ENCODE measurements at regions not wholly inside any gene's neighbourhood (a gene's known extent, or its start where the extent isn't known, plus 50 kb on each side); places are given as distances from the start of the nearest gene placed in this dataset.
"Not testable (repeated sequence)": the region's sequence is repeated elsewhere in the genome, so short reads cannot be mapped to it uniquely, and the experiment has no call there.

DNA sequence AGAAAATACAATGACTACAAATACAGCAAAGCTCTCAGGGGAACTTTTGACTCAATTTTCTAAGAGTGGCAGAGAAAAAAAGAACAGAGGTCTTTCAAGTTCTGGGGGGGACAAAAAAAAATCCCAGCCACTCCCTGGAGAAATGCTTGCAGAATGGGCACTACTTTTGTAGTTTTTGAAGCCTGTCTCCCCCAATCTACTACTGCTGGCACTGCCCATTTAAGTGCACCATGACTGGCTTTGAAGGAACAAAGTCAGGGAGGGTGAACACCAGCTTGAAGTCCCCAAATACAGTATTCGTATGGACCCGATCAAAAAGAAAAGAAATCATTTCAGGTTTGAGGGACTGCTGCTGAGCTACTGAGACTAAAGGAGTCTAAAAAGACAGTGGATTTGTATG, 1824.4 kb downstream of the ARAP2 start:
- no peak for DNase-seq
- intact Hi-C loops (cut with micrococcal nuclease; ENCODE audit: unreplicated experiment), result no loop called here
- Mint-ChIP-seq H3K4me1 (ENCODE audit: low read depth, unreplicated experiment) (no peaks in the 10 kb centered on the region), H3K4me3 (ENCODE audit: unreplicated experiment) (no peak overlapping the region), H3K9me3 (ENCODE audit: unreplicated experiment) (no peaks in the 10 kb centered on the region), H3K36me3 (ENCODE audit: insufficient read depth, unreplicated experiment) (no peaks in the 10 kb centered on the region), H3K27ac (ENCODE audit: unreplicated experiment) (no peak overlapping the region), H3K27me3 (ENCODE audit: insufficient read depth, unreplicated experiment) (no peaks in the 10 kb centered on the region)
- ChIA-PET CTCF (no interaction called here), POLR2A (no interaction called here)
- Histone ChIP-seq H3K36me3 (ENCODE audit: control insufficient read depth, insufficient read depth, low read length) (no peaks in the 10 kb centered on the region), H3K27me3 (replicated peaks; ENCODE audit: control insufficient read depth, insufficient read depth, low read length) (no peaks in the 10 kb centered on the region), H3K9me3 (no peaks in the 10 kb centered on the region), H3K4me1 (no peaks in the 10 kb centered on the region), H3K4me3 (ENCODE audit: low read depth, low read length) (no peak overlapping the region)
- no TSS peak for BruUV-seq (replicated peaks)
- TF ChIP-seq, protein P1, sequence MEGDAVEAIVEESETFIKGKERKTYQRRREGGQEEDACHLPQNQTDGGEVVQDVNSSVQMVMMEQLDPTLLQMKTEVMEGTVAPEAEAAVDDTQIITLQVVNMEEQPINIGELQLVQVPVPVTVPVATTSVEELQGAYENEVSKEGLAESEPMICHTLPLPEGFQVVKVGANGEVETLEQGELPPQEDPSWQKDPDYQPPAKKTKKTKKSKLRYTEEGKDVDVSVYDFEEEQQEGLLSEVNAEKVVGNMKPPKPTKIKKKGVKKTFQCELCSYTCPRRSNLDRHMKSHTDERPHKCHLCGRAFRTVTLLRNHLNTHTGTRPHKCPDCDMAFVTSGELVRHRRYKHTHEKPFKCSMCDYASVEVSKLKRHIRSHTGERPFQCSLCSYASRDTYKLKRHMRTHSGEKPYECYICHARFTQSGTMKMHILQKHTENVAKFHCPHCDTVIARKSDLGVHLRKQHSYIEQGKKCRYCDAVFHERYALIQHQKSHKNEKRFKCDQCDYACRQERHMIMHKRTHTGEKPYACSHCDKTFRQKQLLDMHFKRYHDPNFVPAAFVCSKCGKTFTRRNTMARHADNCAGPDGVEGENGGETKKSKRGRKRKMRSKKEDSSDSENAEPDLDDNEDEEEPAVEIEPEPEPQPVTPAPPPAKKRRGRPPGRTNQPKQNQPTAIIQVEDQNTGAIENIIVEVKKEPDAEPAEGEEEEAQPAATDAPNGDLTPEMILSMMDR (IDR thresholded peaks at IDR 0.05; ENCODE audit: insufficient read depth in 1 of 2, low read depth in 1 of 2, low read length in 1 of 2, severe bottlenecking in 1 of 2, unreplicated experiment in 1 of 2), result no peak

DNA sequence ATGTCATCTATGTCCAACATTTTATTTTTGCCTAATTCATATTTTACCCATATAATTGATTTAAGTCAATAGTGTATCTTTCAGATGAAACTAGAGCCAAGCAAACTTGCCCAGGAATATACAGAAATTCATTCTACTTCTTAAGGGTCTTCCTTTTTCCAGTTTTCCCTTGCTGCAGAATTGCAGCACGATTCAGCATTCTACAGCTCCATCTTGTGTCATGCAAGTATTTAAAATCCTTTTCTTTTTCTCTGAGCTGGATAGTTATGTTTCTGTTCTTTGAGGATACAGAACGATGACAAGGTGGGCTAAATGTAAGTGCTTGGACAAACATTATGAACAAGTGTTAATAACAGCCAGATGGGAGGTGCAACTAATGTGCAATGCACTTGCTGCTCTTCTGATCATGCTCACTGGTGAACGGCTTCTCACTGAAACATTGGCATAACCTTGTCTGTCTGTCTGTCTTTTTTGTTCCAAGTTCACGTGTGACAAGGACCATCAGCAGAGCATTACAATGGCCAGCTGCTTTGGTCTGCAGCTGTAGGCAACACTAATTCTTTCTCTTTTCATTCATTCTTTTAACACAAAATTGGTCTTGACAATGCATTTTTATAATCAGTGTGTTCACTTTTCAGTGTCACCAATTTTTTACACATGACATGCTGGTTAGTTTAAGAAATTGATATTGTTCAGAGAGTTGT, 1821.7 kb downstream of the ARAP2 start:
- H3K4me1 ChIP-seq, result no peaks in the 10 kb centered on the region
- TF ChIP-seq, protein P1 (IDR thresholded peaks at IDR 0.05; ENCODE audit: insufficient read depth in 1 of 2, low read depth in 1 of 2, low read length in 1 of 2, severe bottlenecking in 1 of 2, unreplicated experiment in 1 of 2), result no peak
- H3K27me3 ChIP-seq (replicated peaks; ENCODE audit: control insufficient read depth, insufficient read depth, low read length), result no peaks in the 10 kb centered on the region
- no peaks in the 10 kb centered on the region for H3K9me3 Mint-ChIP-seq (ENCODE audit: unreplicated experiment)
- H3K27me3 Mint-ChIP-seq (ENCODE audit: insufficient read depth, unreplicated experiment), result no peaks in the 10 kb centered on the region
- no peaks in the 10 kb centered on the region for H3K4me1 Mint-ChIP-seq (ENCODE audit: low read depth, unreplicated experiment)
- no peaks in the 10 kb centered on the region for H3K36me3 Mint-ChIP-seq (ENCODE audit: insufficient read depth, unreplicated experiment)
- H3K4me3 ChIP-seq (ENCODE audit: low read depth, low read length), result no peak overlapping the region
- ChIA-PET POLR2A (no interaction called here), CTCF (no interaction called here)
- H3K27ac Mint-ChIP-seq (ENCODE audit: unreplicated experiment), result no peak overlapping the region
- DNase-seq, result no peak
- intact Hi-C loops (cut with micrococcal nuclease; ENCODE audit: unreplicated experiment), result no loop called here
- no TSS peak for BruUV-seq (replicated peaks)
- no peak overlapping the region for H3K4me3 Mint-ChIP-seq (ENCODE audit: unreplicated experiment)
- no peaks in the 10 kb centered on the region for H3K36me3 ChIP-seq (ENCODE audit: control insufficient read depth, insufficient read depth, low read length)
- no peaks in the 10 kb centered on the region for H3K9me3 ChIP-seq

DNA sequence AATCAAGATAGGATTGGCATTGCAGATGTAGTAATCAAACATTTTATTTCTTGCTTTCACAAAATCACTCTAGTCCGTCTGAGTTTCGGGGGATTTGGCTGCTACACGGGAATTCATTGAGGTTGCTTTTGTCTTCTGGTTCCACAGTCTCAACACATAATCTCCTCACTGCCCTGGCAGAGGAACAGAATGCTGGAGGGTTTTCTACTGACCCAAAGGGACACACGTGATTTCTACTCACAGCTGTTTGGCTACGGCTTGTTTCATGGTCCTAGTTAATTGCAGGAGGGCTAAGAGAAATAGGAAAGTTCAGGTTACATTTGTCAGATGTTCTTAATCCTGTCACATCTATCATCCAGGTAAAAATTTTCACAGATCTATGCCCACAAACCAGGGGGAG, 1811.6 kb downstream of the ARAP2 start:
- H3K36me3 Mint-ChIP-seq (ENCODE audit: insufficient read depth, unreplicated experiment), result no peaks in the 10 kb centered on the region
- no peaks in the 10 kb centered on the region for H3K4me1 Mint-ChIP-seq (ENCODE audit: low read depth, unreplicated experiment)
- Histone ChIP-seq H3K4me1 (no peaks in the 10 kb centered on the region), H3K27me3 (replicated peaks; ENCODE audit: control insufficient read depth, insufficient read depth, low read length) (no peaks in the 10 kb centered on the region), H3K9me3 (no peaks in the 10 kb centered on the region), H3K4me3 (ENCODE audit: low read depth, low read length) (no peak overlapping the region), H3K36me3 (ENCODE audit: control insufficient read depth, insufficient read depth, low read length) (no peaks in the 10 kb centered on the region)
- H3K27me3 Mint-ChIP-seq (ENCODE audit: insufficient read depth, unreplicated experiment), result no peaks in the 10 kb centered on the region
- POLR2A ChIA-PET, result no interaction called here
- no peaks in the 10 kb centered on the region for H3K9me3 Mint-ChIP-seq (ENCODE audit: unreplicated experiment)
- TF ChIP-seq, protein P1 (IDR thresholded peaks at IDR 0.05; ENCODE audit: insufficient read depth in 1 of 2, low read depth in 1 of 2, low read length in 1 of 2, severe bottlenecking in 1 of 2, unreplicated experiment in 1 of 2), result no peak
- H3K4me3 Mint-ChIP-seq (ENCODE audit: unreplicated experiment), result no peak overlapping the region
- intact Hi-C loops (cut with micrococcal nuclease; ENCODE audit: unreplicated experiment), result no loop called here
- CTCF ChIA-PET, result no interaction called here
- BruUV-seq (replicated peaks), result no TSS peak
- no peak overlapping the region for H3K27ac Mint-ChIP-seq (ENCODE audit: unreplicated experiment)
- no peak for DNase-seq

DNA sequence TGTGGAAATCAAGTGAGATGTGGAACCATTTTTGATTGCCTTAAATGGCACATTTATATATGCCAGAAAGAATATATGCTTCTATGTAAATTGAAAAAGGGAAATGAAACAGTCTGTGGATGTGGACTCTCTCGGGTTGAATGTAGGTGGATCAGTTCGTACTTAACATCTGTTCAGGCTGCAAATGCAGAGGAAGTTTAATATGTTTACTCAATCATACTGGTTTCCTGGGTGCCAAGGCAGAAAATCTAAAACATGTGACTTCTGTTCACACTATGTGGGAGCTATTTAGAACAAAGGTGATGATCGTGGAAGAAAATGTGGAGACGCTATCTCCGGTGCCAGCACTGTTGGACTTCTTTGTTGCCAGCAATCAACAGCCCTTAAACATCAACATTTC, 1809.9 kb downstream of the ARAP2 start:
- H3K36me3 Mint-ChIP-seq (ENCODE audit: insufficient read depth, unreplicated experiment); H3K9me3 Mint-ChIP-seq (ENCODE audit: unreplicated experiment); DNase-seq: not testable (repeated sequence)

More for the DNA sequence above, 1809.9 kb downstream of the ARAP2 start:
- H3K9me3 ChIP-seq; H3K27me3 ChIP-seq (replicated peaks; ENCODE audit: control insufficient read depth, insufficient read depth, low read length); POLR2A ChIA-PET; H3K4me3 Mint-ChIP-seq (ENCODE audit: unreplicated experiment); H3K4me1 Mint-ChIP-seq (ENCODE audit: low read depth, unreplicated experiment); BruUV-seq (replicated peaks); CTCF ChIA-PET; H3K4me1 ChIP-seq; H3K4me3 ChIP-seq (ENCODE audit: low read depth, low read length); intact Hi-C loops (cut with micrococcal nuclease; ENCODE audit: unreplicated experiment); H3K27ac Mint-ChIP-seq (ENCODE audit: unreplicated experiment); H3K27me3 Mint-ChIP-seq (ENCODE audit: insufficient read depth, unreplicated experiment); H3K36me3 ChIP-seq (ENCODE audit: control insufficient read depth, insufficient read depth, low read length): not testable (repeated sequence)

Measured in Caco-2 (cell line).